MCF 10A (cell line): ENCODE measurements at regions not wholly inside any gene's neighbourhood (a gene's known extent, or its start where the extent isn't known, plus 50 kb on each side); places are given as distances from the start of the nearest gene placed in this dataset.

Experiments
- BruUV-seq: library from RNA; stranded (reverse); fragments of 400-500 nt; replicated peaks from 2 replicates; lab custom pipeline; 2021; lab: Mats Ljungman, UMichigan
- CTCF ChIA-PET: fragments of 300-600 bp; sonication (Branson Sonifier 250); formaldehyde crosslinking; extraction: SDS; loops from one replicate; lab custom pipeline; 2021; ENCODE audit warnings: antibody characterized with exemption, inconsistent platforms; lab: Yijun Ruan, JAX
- POLR2A ChIA-PET: fragments of 300-600, 350-650 bp; sonication (Branson Sonifier 250); formaldehyde crosslinking; extraction: SDS; loops from one replicate; lab custom pipeline; 2020; ENCODE audit warnings: antibody characterized with exemption, inconsistent platforms; lab: Yijun Ruan, JAX
- DNase-seq: peaks from one replicate; pipeline ENCODE4 v3.0.0-alpha.2; 2018; ENCODE audit not compliant: unreplicated experiment
- H3K27ac Mint-ChIP-seq: one replicate; pipeline ENCODE4 v1.8.0; 2022; ENCODE audit warnings: mild to moderate bottlenecking, low read depth, mixed read lengths; ENCODE audit not compliant: unreplicated experiment
- H3K27me3 Mint-ChIP-seq: one replicate; pipeline ENCODE4 v1.8.0; 2022; ENCODE audit warnings: mixed read lengths; ENCODE audit not compliant: insufficient read depth, unreplicated experiment
- H3K36me3 Mint-ChIP-seq: one replicate; pipeline ENCODE4 v1.8.0; 2022; ENCODE audit warnings: mild to moderate bottlenecking, moderate library complexity, mixed read lengths; ENCODE audit not compliant: insufficient read depth, unreplicated experiment
- H3K4me1 Mint-ChIP-seq: one replicate; pipeline ENCODE4 v1.8.0; 2022; ENCODE audit warnings: mixed read lengths; ENCODE audit not compliant: insufficient read depth, unreplicated experiment
- H3K4me3 Mint-ChIP-seq: one replicate; pipeline ENCODE4 v1.8.0; 2022; ENCODE audit warnings: mild to moderate bottlenecking, moderate library complexity, mixed read lengths; ENCODE audit not compliant: unreplicated experiment
- H3K9me3 Mint-ChIP-seq: one replicate; pipeline ENCODE4 v1.8.0; 2022; ENCODE audit warnings: mixed read lengths; ENCODE audit not compliant: unreplicated experiment
- intact Hi-C: fragments of 100-400 bp; cut with micrococcal nuclease; formaldehyde crosslinking; loops from 2 replicates; pipeline ENCODE4 v1.14.1; 2022
- TF ChIP-seq, protein P1 (sequence below): fragments of 200-600 bp; IDR thresholded peaks from one replicate; pipeline ENCODE4 v1.8.0; 2022; ENCODE audit warnings: antibody characterized with exemption, mild to moderate bottlenecking; ENCODE audit not compliant: unreplicated experiment

DNA sequence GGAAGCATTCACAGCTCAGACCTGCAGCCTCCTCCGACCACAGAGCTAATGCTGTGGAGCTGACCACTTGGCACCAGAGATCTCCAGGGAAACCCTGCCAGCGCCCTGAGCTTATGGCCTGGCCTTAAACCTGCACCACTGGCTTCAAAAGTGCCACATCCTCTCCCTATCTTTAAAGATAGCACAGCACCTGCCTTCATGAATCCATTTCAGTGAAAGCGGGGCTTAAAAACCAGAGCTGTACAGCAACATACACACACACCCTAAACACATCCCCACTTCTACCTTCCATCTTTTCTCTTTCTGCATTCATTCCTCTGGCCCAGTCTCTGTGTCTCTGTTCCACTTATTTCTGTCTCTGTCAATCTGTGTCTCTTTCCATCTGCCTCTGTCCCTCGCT lies 59.8 kb upstream of the CCDC167 start:
- DNase-seq: no peak
- CTCF ChIA-PET: no interaction called here
- Mint-ChIP-seq H3K27me3 (peaks cover 24% of the 10 kb centered on the region), H3K4me3 (no peak overlapping the region), H3K27ac (no peak overlapping the region), H3K9me3 (no peaks in the 10 kb centered on the region), H3K36me3 (no peaks in the 10 kb centered on the region), H3K4me1 (no peaks in the 10 kb centered on the region)
- intact Hi-C loops: no loop called here
- POLR2A ChIA-PET: interaction anchor here (0.6 kb wide), 1 partner anchor 43 kb away, joined by 3 read pairs; no protein-coding TSS in a partner anchor
- TF ChIP-seq, protein P1, sequence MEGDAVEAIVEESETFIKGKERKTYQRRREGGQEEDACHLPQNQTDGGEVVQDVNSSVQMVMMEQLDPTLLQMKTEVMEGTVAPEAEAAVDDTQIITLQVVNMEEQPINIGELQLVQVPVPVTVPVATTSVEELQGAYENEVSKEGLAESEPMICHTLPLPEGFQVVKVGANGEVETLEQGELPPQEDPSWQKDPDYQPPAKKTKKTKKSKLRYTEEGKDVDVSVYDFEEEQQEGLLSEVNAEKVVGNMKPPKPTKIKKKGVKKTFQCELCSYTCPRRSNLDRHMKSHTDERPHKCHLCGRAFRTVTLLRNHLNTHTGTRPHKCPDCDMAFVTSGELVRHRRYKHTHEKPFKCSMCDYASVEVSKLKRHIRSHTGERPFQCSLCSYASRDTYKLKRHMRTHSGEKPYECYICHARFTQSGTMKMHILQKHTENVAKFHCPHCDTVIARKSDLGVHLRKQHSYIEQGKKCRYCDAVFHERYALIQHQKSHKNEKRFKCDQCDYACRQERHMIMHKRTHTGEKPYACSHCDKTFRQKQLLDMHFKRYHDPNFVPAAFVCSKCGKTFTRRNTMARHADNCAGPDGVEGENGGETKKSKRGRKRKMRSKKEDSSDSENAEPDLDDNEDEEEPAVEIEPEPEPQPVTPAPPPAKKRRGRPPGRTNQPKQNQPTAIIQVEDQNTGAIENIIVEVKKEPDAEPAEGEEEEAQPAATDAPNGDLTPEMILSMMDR: no peak
- BruUV-seq: no TSS peak

DNA sequence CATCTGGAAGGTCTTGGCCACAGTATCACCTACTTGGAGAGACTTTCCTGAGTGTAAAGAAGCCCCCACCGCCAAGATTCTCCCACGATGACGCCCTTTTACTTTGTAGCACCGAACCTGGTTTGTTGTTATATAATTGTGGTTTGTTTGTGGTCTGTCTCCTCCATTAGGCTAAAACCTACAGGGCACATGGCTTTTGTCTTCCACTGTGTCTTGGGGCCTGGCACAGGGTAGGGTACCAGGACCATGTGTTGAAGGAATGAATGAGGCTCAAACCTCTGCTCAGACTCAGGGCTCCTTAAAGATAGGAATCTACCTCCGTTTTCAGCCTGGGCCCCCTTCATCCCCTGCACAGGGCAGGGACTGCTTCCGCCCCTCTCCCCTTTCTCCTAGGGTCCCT lies 59.4 kb upstream of the CCDC167 start:
- CTCF ChIA-PET: no interaction called here
- POLR2A ChIA-PET: no interaction called here
- H3K27me3 Mint-ChIP-seq: peaks cover 19% of the 10 kb centered on the region
- no peaks in the 10 kb centered on the region for H3K36me3 Mint-ChIP-seq
- BruUV-seq: no TSS peak
- no peak overlapping the region for H3K27ac Mint-ChIP-seq
- no peaks in the 10 kb centered on the region for H3K9me3 Mint-ChIP-seq
- no peak for DNase-seq
- H3K4me3 Mint-ChIP-seq: no peak overlapping the region
- TF ChIP-seq, protein P1: no peak
- H3K4me1 Mint-ChIP-seq: no peaks in the 10 kb centered on the region
- intact Hi-C loops: no loop called here

DNA sequence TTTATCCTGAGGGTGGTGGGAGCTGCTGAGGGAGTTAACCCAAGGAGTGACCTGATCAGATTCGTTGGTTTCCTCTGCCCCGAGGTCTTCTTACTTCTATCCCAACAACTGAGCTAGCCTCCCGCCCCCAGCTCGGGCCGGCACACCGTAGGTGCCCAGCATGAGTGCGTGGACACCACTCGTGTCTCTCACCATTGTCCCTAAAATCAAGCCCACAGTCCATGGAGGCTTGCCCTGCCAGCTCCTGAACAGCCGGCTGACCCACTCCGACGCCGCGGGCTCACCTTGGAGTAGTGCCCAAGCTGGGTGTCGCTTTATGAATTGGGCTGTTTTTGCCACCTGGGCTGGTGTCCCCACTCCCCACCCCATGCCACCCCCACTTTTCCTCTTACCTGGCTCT lies 59.0 kb upstream of the CCDC167 start:
- TF ChIP-seq, protein P1: no peak
- ChIA-PET CTCF (interaction anchor here (0.5 to 1.6 kb wide), 2 partner anchors 8 to 74 kb away, joined by 3 to 4 read pairs; no protein-coding TSS in a partner anchor), POLR2A (no interaction called here)
- peaks cover 16% of the 10 kb centered on the region for H3K27me3 Mint-ChIP-seq
- intact Hi-C loops: no loop called here
- H3K4me3 Mint-ChIP-seq: no peak overlapping the region
- no peaks in the 10 kb centered on the region for H3K36me3 Mint-ChIP-seq
- no TSS peak for BruUV-seq
- DNase-seq: no peak
- H3K4me1 Mint-ChIP-seq: peaks cover 2% of the 10 kb centered on the region
- H3K9me3 Mint-ChIP-seq: no peaks in the 10 kb centered on the region
- no peak overlapping the region for H3K27ac Mint-ChIP-seq

DNA sequence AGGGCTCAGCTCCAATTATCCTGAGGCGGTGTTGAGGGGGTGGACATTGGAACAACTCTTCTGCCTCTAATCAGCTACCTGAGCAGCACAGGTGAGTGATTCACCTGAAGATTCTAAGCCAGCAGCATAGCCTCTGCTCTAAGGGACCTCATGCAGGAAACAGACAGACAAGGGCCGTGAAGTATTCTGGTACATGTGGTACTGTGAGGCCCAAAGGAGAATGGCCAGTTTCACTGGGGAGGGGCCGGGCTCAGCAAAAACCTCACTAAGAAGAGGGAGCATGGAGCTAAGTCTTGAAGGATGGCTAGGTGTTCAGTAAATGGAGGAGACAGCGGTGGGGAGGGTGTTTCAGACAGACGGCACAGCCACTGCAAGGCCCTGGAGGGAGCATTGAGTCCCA lies 58.5 kb upstream of the CCDC167 start:
- CTCF ChIA-PET: interaction anchor here (0.5 to 1.6 kb wide), 2 partner anchors 9 to 73 kb away, joined by 3 to 4 read pairs; no protein-coding TSS in a partner anchor
- intact Hi-C loops: no loop called here
- Mint-ChIP-seq H3K4me3 (no peak overlapping the region), H3K4me1 (peaks cover 7% of the 10 kb centered on the region), H3K27ac (no peak overlapping the region), H3K9me3 (no peaks in the 10 kb centered on the region), H3K27me3 (peaks cover 16% of the 10 kb centered on the region), H3K36me3 (no peaks in the 10 kb centered on the region)
- peak; percentile 52 for DNase-seq
- TF ChIP-seq, protein P1: no peak
- no TSS peak for BruUV-seq
- POLR2A ChIA-PET: no interaction called here
